NCI-H345 treated with DMSO at 0.1 percent for 48 hours (cell line): ENCODE measurements at regions not wholly inside any gene's neighbourhood (a gene's known extent, or its start where the extent isn't known, plus 50 kb on each side); places are given as distances from the start of the nearest gene placed in this dataset.
A peak's percentile ranks its signal among the peaks of the same experiment; 100 is the strongest.

Experiments
- DNase-seq: peaks from one replicate; lab custom pipeline; 2025; ENCODE audit not compliant: unreplicated experiment; lab: John Stamatoyannopoulos, UW

DNA sequence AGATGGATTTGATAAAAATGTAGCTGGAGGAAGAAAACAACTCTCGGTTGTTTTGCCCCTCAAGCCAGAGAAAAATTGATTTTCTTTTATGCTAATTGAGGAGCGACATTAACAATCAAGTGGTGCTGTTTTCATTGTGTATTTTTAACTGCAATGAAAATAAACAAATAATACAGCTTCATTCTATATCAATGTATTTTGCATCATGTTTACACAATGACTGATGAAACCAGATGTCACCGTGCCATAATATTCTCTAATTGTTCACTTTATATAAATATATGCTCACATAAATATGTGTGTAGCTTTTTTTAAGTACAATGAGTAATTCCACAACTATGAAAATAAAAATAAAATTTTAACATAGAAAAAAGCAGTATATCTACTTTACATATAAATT lies 139.0 kb upstream of the PRDM9 start:
- no peak for DNase-seq

DNA sequence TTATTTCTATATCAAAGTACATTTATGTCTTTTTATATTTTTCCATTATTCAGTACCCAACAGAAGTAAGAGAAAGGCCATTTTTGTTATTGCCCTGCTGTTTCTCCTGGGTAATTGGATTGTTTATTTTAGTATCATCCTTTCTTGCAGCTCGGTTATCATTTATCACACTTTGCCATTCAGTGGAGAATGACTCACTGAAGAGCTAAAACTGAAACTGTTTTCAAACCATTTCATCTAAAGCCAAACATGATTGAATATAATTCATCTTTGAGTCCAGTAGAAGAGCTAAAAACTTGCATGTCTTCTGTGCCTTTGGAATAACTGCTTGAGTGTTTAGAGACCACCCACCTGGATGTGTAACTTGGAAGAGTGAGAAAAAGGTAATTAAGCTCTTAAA lies 139.5 kb upstream of the PRDM9 start:
- DNase-seq: no peak

DNA sequence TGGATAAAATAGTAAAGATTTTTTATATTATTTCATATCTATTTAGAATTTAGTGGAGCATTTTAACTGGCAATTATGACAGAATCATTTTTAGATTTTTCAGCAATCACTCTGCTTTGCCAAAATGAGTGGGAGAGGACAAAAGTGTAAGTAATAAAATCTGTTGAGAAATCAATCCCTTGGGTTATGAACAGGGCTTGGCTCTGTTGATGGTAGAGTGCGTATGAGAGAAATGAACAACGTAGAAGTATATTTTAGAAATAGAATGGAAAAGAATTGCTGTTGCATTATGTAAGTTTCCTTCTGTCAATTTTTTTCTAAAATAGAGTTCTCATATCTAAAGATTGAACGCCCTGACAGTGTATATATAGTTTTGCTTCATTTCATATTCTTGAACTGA lies 154.1 kb upstream of the PRDM9 start:
- DNase-seq: no peak

DNA sequence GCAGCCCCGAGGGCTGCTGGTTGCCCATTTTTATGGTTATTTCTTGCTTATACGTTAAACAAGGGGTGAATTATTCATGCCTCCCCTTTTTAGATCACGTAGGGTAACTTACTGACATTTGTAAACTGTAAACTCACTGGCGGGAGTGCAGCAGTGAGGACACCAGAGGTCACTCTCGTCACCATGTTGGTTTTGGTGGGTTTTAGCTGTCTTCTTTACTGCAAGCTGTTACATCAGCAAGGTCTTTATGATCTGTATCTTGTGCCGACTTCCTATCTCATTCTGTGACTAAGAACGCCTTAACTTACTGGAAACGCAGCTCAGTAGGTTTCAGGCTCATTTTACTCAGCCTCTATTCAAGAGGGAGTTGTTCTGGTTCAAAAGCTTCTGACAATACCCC lies 155.0 kb upstream of the PRDM9 start:
- DNase-seq: peak; percentile 12

DNA sequence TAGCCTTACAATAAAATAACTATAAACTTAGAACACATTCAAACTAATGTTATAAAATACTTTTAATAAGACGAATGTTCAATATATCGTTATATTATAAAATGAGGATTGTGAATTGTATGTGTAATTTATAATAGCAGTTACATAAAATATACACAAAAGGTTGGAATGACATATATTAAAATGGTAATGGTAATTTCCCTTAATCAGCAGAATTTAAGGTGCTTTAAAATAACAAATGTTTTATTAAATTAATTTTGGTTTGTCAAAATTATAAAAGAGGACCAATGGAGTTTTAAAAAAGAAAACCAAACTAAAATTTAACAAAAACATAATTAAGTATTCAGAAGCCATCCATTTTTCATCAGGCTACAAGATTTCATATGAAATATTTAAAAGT lies 164.3 kb upstream of the PRDM9 start:
- DNase-seq: no peak

DNA sequence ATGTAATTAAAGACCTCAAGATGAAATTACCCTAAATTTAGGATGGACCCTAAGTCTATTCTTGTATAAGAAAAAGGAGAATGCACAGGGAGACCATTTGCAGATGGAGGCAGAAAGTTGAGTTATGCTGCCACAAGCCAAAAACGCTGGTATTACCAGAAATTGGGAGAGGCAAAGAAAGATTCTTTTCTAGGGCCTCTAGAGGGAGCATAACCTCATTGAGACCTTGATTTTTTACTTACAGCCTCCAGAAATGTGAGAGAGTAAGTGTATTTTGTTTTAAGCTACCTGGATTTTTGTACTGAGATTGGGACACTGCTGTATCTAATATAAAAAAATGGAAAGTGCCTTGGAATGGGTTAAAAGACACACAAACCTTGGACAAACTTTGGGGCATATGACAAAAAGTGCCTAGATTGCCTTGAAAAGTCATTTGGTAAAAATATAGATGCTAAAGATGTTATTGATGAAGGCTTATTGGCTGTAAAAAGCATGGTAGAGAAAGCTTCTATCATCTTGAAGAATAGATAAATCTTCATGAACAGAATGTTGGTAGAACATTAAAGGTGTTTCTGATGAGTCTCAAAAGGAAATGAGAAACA lies 174.7 kb upstream of the PRDM9 start:
- no peak for DNase-seq

DNA sequence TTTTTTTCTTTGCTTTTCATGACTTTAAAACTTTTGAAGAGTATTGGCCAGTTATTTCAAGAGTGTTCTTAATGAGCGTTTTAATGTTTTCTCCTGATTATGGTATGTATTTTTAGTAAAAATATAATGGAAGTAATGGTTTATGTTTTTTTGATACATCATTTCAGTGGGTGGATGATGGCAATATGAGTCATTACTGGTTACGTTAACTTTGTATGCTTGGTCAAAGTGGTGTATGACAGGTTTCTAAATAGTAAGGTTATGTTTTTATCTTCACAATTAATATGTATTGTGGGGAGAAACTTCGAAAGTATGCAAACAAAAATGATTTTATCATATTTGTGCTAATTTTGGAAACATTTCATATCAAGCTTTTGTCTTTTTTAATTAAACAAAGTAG lies 176.7 kb upstream of the PRDM9 start:
- DNase-seq: no peak

DNA sequence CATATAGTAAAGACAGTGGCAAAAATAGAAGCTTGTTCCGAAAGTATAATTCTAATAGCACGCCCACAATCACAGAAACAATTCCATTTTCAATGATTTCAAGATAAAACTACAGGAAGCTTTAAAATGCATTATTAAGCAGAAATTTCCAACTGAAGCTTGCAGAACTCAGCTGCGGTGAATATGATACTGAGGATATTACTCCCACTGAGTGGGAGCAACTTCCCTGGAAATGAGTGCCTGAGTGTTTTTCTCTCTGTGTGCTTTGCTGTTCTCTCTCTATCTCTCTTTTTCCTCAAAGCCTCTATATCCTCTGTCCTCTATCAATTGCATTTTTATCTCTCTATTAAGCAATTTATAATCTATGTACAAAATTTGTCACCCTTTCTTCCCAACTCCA lies 187.5 kb upstream of the PRDM9 start:
- no peak for DNase-seq

DNA sequence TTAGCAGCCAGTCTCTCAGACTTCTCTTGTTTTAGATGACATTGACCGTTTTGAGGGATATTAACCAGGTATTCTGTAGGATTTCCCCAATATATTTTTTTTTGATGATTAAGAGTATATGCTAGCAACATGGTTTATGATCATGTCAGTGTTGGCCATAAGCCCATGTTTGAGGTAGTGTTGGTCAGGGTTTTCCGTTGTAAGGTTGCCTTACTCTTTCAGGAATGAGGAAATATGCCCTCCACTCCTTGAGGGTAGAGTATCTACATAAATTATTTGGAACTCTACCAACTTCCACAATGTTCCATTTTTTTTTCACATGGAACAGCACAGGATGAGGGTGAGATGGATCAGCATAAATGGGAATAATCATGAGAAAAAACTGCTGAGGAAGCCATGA lies 188.4 kb upstream of the PRDM9 start:
- no peak for DNase-seq

DNA sequence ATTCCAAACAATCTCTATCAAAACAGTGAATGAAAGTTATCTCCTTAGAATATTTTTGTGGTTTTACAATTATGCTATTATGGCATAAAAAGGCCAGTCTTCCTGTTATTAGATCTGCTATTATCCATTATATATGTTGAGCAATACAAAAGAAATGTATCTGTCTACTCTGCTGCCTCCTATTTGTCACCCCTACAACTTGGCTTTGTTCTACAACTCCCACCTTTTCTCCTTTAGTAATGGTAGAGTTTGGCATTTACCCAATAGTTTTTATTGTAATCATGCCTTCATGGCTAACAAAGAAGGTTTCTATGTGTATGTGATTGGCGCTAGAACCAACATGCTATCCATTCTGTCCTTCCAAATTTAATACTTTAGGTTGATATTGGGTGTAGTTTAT lies 189.2 kb upstream of the PRDM9 start:
- DNase-seq: no peak

DNA sequence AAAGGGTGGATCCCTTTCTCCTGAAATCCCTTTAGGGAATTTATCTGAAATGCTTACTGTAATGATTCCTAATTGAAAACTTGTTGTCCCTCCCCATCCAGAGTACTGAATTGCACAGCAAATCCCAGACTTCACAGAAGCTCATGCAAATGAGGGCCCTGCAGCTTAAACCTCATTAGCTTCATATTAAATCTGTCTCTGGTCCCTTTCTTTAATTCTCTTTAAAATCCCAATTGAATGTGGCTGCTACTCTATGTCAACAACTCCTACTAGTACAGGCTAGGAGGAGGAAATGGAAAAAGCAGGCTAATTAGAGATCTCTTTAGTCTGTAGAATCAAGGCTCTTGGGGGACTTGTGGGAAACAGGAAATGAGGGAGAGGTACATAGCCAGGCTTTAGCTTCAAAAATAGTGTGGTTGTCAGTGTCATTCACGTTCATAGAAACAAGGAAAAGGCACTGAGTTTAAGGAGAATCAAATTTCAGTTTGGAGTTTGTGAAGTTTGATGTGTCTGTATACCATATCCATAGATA lies 191.3 kb upstream of the PRDM9 start:
- no peak for DNase-seq

DNA sequence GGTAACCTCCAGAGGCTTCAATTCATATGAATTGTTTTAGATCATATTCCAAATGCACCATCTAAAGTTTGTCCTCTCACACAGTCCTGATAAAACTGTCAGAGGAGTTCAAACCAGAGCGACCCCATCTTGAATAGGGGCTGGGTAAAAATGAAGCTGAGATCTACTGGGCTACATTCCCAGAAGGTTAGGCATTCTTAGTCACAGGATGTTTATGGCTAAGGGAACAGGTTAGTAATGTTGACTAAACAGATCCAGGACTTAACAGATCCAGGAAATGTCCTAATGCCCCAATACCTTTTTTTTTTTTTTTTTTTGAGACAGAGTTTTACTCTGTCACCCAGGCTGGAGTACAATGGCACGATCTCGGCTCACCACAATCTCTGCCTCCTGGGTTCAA lies 192.6 kb upstream of the PRDM9 start:
- no peak for DNase-seq

DNA sequence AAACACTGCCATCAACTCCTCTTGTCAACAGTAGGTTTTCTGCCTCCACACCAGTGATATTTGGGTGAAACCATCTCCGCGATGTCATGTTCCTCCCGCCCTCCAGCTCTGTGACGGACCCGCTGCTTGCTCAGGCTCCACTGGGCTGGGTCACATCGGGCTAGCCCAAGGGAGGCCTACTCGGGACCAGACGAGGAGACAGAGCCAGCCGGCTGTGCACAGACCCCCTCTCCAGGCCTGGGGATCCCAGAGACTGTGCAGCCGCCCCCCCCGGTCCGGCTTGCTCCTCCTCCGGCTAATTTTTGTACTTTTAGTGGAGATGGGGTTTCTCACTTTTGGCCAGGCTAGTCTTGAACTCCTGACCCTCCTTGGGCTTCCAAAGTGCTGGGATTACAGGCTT lies 202.4 kb upstream of the PRDM9 start:
- no peak for DNase-seq

DNA sequence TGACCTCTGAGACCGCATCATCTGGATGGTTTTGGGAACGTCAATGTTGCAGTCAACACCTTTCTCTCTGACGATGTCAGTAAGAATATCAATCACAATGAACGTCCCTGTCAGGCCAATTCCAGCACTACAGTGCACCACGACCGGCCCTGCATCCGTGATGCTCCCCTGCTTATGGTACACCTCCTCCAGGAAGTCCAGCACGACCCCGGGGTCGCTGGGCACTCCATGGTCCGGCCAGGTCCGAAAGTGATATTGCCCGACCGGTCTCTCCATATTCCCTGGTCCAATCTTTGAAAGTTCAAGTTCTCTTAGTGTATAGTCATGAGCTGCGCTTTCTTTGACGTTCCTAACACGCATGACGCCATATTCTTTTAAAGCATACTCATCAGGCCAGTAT lies 203.6 kb upstream of the PRDM9 start:
- DNase-seq: no peak

DNA sequence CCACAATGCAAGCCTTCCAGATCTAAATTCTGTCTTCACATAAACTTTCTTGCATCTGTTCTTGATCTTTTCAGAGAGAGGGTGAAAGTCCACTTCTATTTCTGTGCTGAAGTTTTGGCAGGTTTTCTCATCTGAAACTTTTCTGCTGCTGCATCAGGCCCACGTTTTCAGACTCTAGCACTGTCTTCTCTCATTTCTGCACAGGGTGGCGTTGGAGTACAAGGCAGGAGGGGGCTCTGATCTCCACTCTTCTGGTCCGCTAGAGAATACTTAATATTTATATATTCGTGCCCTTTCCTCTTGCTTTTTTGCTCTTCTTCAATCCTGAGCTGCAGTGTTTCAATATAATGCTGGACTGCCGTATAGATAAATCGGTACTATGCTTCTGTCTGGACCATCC lies 204.0 kb upstream of the PRDM9 start:
- no peak for DNase-seq

DNA sequence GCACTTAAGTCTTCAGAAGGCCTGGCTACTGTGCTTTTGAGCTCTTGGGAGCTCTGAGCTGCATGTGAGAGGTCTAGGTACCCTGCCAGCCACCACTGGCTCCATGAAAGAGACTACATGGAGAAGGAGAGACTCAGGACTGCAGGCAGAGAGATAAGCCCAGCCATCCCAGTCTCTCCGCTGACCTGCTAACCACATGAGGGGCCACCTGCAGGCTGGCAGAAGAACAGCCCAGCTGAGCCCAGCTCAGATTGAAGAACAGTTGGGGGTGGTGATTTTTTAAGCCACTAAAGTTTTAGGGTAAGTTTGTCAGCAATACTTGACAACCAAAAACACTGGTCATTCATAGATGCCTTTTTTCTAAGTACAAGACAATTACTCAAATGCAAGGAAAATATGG lies 205.0 kb upstream of the PRDM9 start:
- no peak for DNase-seq

DNA sequence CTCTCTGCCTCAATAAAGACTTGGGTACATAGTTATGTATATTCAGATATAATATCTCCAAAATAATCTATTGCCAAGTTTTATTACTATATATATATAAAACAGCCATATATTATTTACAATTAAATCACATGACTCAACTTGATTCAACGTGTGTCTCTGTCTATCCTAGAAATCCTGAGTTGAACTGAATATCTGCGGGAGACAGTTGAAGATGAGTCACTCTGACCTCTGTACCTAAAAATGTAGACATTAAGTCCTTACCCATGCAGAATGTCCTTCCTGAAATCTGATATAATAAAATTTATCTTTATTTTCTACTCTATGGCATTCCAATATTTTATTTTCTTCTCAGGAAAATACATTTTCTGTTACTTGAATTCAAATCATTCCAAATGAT lies 218.2 kb upstream of the PRDM9 start:
- no peak for DNase-seq

DNA sequence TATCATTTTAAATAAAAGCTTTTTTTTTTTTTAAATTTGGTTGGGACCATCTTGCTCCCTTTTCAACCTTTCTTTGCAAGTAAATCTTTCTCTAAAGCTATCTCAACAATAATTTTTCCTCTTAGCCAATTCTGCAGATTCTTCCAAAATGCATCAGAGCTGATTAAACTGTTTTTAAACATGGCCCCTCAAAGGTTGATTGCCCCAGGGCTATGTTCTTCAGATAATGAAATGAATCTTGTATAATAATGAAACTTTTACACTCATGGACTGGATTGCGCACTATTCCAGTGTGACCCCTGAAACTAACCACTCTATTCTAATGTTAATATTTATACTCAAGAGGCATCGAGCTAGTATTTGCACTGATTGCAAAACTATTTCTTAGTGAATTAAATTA lies 222.8 kb upstream of the PRDM9 start:
- DNase-seq: no peak

DNA sequence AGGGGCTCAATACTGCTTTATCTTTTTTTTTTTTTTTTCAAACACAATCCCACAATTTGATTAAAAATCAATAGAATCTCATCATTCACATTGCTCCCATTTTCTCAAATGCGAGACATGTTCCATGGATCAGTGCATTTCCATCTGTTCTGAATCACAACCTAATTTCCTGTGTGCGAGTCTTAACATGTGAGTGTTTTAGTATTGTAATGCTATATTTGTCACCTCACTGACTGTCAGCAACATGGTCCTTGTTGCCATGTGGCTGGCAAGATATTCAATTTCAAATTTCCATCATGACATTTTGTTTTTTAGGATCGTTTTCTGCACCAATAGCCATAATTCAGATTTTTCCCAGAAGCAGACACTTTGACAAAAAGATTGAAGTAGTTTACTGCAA lies 233.2 kb upstream of the PRDM9 start:
- DNase-seq: no peak

DNA sequence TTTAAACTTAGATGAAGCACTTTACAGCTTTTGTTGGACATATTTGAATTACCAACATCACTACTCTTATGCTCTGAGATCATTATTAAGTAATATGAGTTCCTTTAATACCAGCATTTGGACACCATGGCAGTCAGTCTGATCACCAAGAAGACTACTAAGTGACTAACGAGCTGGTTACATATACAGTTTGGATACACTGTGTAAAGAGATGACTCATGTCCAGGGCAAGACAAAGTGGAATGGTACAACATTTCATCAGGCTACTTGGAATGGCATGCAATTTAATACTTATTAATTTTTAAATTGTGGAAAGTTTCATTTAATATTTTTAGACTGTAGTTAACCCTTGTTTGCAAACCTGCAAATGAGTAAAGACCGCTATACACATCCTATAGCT lies 237.4 kb upstream of the PRDM9 start:
- DNase-seq: no peak

DNA sequence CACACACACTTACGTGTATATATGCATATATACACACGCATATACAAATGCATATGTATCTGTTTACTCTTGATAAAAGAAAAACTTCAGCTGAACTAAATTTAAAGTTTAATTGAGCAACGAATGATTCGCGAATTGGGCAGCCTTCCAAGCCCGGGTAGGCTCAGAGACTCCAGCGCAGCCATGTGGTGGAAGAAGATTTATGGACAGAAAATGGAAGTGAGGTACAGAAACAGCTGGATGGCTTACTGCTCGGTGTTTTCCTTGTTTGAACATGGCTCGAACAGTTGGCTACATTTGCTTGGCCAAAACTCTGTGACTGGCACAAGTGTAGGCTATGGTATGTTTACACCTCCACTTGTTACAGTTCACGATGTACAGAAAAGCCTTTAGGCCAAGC lies 239.3 kb upstream of the PRDM9 start:
- DNase-seq: no peak

DNA sequence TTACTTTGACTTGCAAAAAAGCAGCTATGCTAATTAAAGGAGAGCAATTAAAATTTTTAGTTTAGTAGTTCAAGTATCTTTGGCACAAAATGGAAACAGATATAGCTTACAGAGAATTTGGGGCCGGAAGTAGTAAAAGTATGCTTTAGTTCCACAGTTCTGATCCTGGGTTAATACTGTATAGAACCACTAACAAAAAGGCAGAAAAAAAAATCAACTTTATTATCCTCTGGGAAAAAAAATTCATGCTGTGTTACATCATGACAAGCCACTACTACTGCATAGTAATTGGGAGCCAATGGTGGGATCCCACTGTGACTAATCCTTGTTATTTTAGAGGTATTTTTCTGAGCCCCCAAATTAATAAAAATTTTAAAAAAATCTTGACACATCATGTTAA lies 246.8 kb upstream of the PRDM9 start:
- DNase-seq: no peak

DNA sequence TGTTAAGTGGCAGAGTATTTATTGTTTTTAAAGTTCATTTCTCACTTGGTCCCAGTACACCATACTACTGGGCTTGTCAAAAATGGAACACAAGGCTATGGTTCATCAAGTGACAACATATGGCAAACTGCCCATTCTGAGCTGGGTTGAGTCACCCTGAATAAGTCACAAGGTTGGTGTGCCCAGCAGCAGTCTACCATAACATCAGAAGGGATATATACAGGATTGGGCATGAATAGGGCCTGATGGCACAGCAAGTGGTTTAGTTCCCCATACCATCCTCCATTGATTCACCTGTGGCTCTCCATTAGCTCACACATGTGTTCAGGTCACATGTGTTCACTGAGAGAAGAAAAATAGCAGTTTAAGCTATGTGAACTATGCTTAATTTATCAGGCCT lies 249.8 kb upstream of the PRDM9 start:
- no peak for DNase-seq
